Aorta (tissue), 5 donors: ENCODE measurements at regions not wholly inside any gene's neighbourhood (a gene's known extent, or its start where the extent isn't known, plus 50 kb on each side); places are given as distances from the start of the nearest gene placed in this dataset.

Source experiments
- ATAC-seq: fragments of 200-7000 bp; cut with Tn5 transposase; one replicate; pipeline ENCODE4 v1.9.1; 2022; ENCODE audit warnings: moderate library complexity; ENCODE audit not compliant: low FRiP score
- DNase-seq, 2 donors: peaks; one replicate each; pipeline ENCODE4 v3.0.0-alpha.2; 2020
- H3K27ac ChIP-seq, 2 donors: one replicate each; pipeline ENCODE4 v1.5.1; 2013; ENCODE audit warnings: low read length in 2 of 2, mild to moderate bottlenecking in 2 of 2, moderate library complexity in 2 of 2, control low read depth in 1 of 2, inconsistent platforms in 1 of 2, low read depth in 1 of 2
- H3K27me3 ChIP-seq, 2 donors: one replicate each; pipeline ENCODE4 v1.6.1; 2013; ENCODE audit warnings: control low read depth in 1 of 2, low read length in 1 of 2, mild to moderate bottlenecking in 1 of 2, moderate library complexity in 1 of 2; ENCODE audit not compliant: insufficient read depth in 2 of 2, control insufficient read depth in 1 of 2
- H3K36me3 ChIP-seq, 2 donors: one replicate each; pipeline ENCODE4 v1.6.1; 2013; ENCODE audit warnings: control low read depth in 1 of 2, low read length in 1 of 2, mild to moderate bottlenecking in 1 of 2; ENCODE audit not compliant: insufficient read depth in 2 of 2, control insufficient read depth in 1 of 2
- H3K4me1 ChIP-seq, 2 donors: one replicate each; pipeline ENCODE4 v1.6.1; 2013; ENCODE audit warnings: low read length in 2 of 2, control low read depth in 1 of 2, mild to moderate bottlenecking in 1 of 2, moderate library complexity in 1 of 2; ENCODE audit not compliant: insufficient read depth in 2 of 2, control insufficient read depth in 1 of 2
- H3K4me3 ChIP-seq, 2 donors: one replicate each; pipeline ENCODE4 v1.5.1; 2013; ENCODE audit warnings: low read length in 2 of 2, control low read depth in 1 of 2, mild to moderate bottlenecking in 1 of 2
- H3K9me3 ChIP-seq: one replicate; pipeline ENCODE4 v1.6.1; 2013; ENCODE audit warnings: mild to moderate bottlenecking, low read length; ENCODE audit not compliant: control insufficient read depth
- WGBS, 2 donors: extraction: QIAGEN DNeasy Blood & Tissue Kit; methylation state at CpG; one replicate each; pipeline ENCODE4 v1.1.7; 2013; 5-methylcytosine and 5-hydroxymethylcytosine counted together
- intact Hi-C, 2 donors: fragments of 100-400 bp; cut with DNase I; formaldehyde crosslinking; loops; one replicate each; pipeline versions ENCODE4 v1.14.2 to v1.15.0; 2022
- donor health status: healthy with polysubstance abuse.
- donor health status: Bipolar disorder and iron deficiency.
- donor health status: DM: no; HTN: no; CAD: no.
- donor health status: DM: no; HTN: no; CAD: no.
- donor health status: DM: yes; HTN: yes; CAD: no.

DNA sequence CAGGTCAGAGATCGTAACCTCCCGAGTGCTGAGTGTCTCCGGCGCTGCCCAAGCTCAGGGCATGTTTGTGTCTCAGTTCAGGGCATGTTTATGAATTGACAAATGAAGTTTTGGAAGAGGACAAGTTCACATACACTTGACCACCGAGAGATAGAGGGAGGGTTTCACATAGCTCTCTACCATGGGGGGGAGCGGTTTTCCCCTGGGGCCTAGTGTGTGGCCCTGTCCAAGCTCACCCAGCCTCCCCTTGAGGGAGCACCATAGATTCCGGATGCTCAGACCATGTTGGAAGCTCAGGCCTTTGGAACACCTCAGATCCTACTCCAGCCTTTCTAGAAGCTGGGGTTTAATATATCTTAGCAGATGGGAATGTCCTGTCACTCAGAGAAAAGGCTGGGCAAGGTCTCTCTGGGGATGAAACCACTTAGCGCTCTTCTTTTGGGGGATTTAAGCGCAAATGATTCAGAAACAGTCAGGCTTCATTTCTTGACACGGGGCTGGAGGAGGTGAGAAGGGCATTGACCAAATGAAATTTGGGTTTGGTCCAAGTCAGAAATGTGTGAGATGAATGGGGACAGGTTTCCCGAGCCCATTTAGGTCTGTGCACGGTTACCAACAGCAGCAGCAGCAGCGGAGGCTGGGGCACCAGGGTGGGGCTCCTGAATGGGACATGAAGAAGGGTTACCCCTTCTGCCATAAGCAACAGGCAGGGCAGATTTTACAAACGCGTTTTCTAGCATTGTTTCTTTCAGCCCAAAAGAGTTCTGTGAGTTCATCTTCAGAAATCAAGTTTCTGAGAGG lies 96.6 kb downstream of the METRNL start:
- Histone ChIP-seq H3K27me3 (no peaks in the 10 kb centered on the region), H3K27ac (no peak overlapping the region), H3K4me3 (no peak overlapping the region), H3K9me3 (no peaks in the 10 kb centered on the region), H3K4me1 (no peaks in the 10 kb centered on the region), H3K36me3 (no peaks in the 10 kb centered on the region)
- intact Hi-C loops = no loop called here
- DNase-seq (peak in 1 of 2 donors; percentile 35), ATAC-seq (no peak)
- 93 to 94% methylated on average over 15 of the region's 15 CpGs for WGBS, 2 donors

DNA sequence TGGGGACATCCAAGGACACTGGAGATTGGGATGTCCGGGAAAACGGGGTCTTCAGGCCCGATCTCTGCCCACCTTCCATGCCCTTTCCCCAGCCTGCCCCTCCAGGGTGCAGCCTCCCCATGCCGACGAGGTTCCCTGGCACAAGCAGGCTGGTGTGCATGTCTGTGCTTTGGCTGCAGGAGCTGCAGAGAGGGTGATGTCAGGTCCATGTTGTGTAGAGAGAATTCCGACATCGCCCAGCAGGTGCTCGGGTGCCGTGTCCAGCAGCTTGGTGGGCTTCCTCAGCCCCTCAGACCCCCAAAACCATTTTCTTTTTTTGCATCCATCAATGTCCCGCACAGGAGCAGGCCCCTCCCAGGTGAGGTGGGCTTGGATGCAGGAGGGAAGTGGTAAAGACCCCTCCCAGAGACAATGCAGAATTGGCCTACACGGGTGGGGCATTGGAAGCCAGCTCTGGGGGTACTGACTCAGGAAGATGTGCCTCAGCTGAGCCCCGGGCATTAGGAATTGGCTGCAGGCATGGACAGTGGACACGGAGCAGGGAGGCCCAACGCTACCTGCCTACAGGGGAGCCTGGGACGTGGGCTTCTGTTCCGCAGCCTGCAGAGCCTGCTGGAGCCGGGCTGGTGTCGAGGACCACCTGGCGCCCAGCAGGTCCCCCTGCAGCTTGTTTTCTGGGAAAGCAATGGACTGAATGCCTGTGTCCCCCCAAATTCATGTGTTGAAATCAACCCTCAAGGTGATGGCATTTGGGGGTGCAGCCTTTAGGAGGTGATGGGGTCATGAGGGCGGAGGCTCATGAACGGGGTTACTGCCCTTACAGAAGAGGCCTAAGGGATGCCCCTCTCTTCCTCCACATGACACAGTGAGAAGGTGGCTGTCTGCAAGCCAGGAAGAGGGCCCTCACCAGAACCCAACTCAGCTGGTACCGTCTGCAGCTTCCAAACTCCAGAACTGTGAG lies 97.5 kb downstream of the METRNL start:
- no peaks in the 10 kb centered on the region for H3K9me3 ChIP-seq
- DNase-seq (peak in 1 of 2 donors; percentile 54), ATAC-seq (no peak)
- no peak overlapping the region for H3K4me3 ChIP-seq
- no peak overlapping the region for H3K27ac ChIP-seq
- no peaks in the 10 kb centered on the region for H3K4me1 ChIP-seq
- WGBS, 2 donors = 96 to 97% methylated on average over 22 of the region's 22 CpGs
- intact Hi-C loops = no loop called here
- H3K36me3 ChIP-seq = no peaks in the 10 kb centered on the region
- H3K27me3 ChIP-seq = no peaks in the 10 kb centered on the region

DNA sequence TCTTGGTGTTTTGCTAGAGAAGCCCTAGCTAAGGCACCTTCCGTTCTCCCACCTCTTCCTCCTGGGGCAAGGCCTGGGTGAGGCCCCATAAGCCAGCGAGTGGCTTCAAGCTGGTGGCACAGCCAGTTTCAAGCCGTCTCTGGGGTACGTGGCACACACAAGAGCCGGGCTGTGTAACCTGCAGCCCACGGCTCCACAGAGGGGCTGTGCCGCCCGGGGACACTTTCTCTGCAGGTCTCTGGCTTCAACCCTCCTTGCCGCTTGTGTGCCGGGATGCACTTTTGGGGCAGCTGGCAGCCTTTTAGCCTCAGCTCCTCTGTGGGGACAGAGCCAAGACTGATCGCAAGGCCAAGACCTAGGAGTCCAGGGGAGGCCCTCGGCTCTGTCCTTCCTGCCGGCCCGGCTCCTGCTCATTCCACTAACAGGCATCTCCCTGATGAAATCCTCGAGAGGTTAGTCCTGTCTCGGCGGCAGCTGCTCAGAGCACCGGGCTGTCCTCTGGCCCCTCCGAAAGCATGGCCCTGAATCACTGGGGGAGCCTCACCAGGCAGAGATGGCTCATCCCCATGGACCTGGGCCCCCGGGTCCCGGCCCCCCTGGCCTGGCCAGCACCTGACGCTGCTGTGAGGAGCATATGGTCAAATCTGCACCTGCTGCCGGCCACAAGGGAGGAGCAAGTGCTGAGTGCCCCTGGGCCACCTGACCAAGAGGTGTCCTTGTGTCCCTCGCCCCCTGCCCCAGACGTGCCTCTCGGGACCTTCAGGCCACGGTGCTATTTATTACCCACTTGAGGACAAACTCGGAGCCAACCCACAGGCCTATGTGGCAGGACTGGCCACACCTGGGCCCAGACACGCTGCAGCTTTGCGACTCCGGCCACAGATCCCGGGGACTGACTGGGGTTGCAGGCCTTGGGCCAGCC lies 98.5 kb downstream of the METRNL start:
- Histone ChIP-seq H3K4me3 (no peak overlapping the region), H3K27me3 (no peaks in the 10 kb centered on the region), H3K9me3 (no peaks in the 10 kb centered on the region), H3K4me1 (no peaks in the 10 kb centered on the region), H3K27ac (no peak overlapping the region), H3K36me3 (no peaks in the 10 kb centered on the region)
- DNase-seq (peak in 1 of 2 donors; percentile 71), ATAC-seq (no peak)
- 92 to 95% methylated on average over 32 of the region's 32 CpGs for WGBS, 2 donors
- intact Hi-C loops = no loop called here

DNA sequence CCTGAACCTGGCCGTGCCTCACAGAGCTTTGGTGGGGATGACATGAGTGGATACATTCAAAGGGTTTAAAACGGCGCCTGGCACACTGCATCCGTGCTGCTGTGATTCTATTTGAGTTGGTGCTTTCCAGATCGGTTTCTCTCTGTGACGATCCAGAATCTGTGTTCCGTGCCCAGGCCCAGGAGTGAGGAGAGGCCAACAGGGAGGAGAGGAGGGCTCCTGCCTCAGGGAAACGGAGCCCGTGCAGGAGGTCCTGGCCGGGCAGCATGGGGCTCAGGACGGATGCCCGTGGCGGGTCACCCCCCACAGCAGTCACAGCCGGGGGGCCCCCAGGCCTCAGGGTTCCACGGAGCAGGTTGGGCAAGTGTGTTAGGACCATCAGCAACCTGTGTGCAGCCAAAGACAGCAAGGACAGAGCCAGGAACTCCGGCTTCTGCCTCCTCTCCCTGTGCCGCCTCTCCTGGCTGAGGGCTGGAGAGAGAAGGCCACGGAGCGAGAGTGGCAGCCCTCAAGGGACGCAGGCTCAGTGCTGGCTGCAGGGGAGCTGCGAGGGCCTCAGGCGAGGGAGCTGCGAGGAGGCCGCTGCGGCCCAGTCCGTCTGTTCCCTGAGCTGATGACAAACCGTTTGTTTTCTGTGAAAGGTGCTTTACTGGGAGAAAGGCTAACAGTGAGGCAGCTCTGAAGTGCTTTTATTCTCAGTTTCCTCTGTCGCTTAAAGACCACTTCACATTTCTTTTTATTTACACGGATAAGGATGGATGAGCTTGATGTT lies 99.3 kb downstream of the METRNL start:
- Histone ChIP-seq H3K27me3 (no peaks in the 10 kb centered on the region), H3K4me3 (no peak overlapping the region), H3K27ac (no peak overlapping the region), H3K4me1 (no peaks in the 10 kb centered on the region), H3K36me3 (no peaks in the 10 kb centered on the region), H3K9me3 (no peaks in the 10 kb centered on the region)
- ATAC-seq = no peak
- DNase-seq = peak in 1 of 2 donors; percentile 72
- 80 to 84% methylated on average over 28 to 29 of the region's 29 CpGs for WGBS, 2 donors
- intact Hi-C loops = no loop called here

DNA sequence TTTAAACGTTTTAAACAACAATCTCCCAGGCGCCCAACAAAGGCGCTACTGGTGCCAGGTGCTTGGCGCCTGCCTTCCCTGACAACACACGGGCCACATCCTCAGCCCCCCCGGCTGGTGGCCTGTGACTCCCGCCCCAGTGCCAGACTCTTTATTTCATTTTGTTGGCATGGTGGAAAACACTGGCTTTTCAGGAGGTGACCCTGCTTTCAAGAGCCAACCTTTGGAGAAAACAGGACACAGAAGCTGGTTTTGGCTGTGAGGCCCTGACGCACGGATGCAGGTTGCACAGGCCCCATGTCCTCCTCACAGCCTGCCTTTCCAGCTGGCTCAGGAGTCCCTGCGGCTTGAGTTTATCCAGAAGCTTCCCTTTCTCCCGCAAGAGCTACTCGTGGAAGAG lies 100.0 kb downstream of the METRNL start:
- peak in 1 of 2 donors; percentile 69 for DNase-seq
- H3K27ac ChIP-seq = no peak overlapping the region

DNA sequence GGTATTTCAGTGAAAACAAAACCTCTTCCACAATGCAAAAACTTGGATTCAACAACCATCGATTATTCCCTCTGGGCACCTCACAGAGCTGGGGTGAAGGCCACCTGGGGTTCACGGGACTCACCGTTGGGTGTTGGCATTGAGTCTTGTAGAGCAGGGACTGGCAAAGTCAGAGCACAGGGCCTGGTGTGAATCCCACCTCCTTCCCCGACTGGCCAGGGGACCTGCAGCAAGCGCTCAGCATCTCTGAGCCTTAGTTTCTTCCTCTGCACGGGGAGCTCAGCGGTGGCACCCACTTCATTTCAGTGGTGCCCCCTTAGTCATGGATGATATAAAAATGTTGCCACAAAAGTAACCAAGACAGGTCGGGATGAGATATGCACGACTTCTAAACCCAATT lies 100.4 kb downstream of the METRNL start:
- Histone ChIP-seq H3K4me1 (no peaks in the 10 kb centered on the region), H3K27me3 (no peaks in the 10 kb centered on the region), H3K36me3 (no peaks in the 10 kb centered on the region), H3K4me3 (no peak overlapping the region), H3K9me3 (no peaks in the 10 kb centered on the region), H3K27ac (no peak overlapping the region)
- DNase-seq = peak in 1 of 2 donors; percentile 58
- intact Hi-C loops = no loop called here
- ATAC-seq = no peak
- 97 to 98% methylated on average over 9 of the region's 9 CpGs for WGBS, 2 donors

More for the DNA sequence above, 100.0 kb downstream of the METRNL start:
- H3K4me3 ChIP-seq = no peak overlapping the region
- H3K4me1 ChIP-seq = no peaks in the 10 kb centered on the region
- ATAC-seq = peak; percentile 46
- no peaks in the 10 kb centered on the region for H3K27me3 ChIP-seq
- intact Hi-C loops = no loop called here
- H3K9me3 ChIP-seq = no peaks in the 10 kb centered on the region
- WGBS, 2 donors = 86 to 90% methylated on average over 12 of the region's 12 CpGs
- H3K36me3 ChIP-seq = no peaks in the 10 kb centered on the region

DNA sequence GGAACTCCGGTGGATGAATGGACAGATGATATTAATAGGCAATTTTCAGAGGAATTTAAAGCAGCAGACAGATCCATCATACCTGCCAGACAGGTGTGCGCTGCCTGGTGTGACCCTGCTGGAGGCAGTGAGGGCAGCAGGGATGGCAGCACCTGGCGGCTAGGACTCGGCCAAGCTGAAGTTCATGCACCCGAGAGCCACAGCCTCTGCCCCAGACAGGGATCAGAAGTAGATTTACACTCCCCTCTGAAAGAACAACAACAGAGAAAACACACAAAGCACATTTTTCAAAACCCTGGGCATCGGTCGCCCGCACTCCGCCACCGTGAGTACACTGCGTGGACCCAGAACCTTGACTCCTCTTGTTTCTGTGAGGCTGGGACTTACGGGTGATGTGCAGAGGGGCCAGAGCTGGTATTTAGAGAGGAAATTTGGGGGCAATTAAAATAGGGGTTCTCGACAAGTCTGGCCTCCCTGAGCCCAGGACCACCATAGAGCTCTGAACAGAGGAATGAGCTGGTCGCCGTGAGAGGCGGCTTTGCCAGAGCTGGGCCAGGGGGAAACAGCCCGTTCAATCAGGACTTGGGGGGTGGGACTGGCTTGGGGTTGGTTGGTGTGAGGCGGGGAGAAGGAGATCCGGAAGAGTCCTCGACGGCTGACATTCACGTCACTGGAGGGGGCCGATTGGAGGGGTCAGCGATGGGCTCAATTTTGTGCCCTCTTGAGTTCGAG lies 101.0 kb downstream of the METRNL start:
- peak in 1 of 2 donors; percentile 68 for DNase-seq

More for the DNA sequence above, 101.0 kb downstream of the METRNL start:
- intact Hi-C loops = no loop called here
- no peaks in the 10 kb centered on the region for H3K27me3 ChIP-seq
- no peaks in the 10 kb centered on the region for H3K9me3 ChIP-seq
- no peaks in the 10 kb centered on the region for H3K36me3 ChIP-seq
- no peaks in the 10 kb centered on the region for H3K4me1 ChIP-seq
- no peak for ATAC-seq
- no peak overlapping the region for H3K4me3 ChIP-seq
- WGBS, 2 donors = 97 to 99% methylated on average over 25 of the region's 25 CpGs
- H3K27ac ChIP-seq = no peak overlapping the region
